ENCODE measurements at regions not wholly inside any gene's neighbourhood (a gene's known extent, or its start where the extent isn't known, plus 50 kb on each side); places are given as distances from the start of the nearest gene placed in this dataset.
"Not testable (repeated sequence)": the region's sequence is repeated elsewhere in the genome, so short reads cannot be mapped to it uniquely, and the experiment has no call there.

- in situ Hi-C loops (cut with HindIII; ENCODE audit: low sequenced_read_pairs), result no loop called here
- DNase-seq (ENCODE audit: low spot score), result no peak
These were observed 1762.5 kb downstream of the SI start for GRCh38 chr3:163315786-163316185.

- in situ Hi-C loops (cut with HindIII; ENCODE audit: low sequenced_read_pairs), result no loop called here
These were observed 1771.9 kb downstream of the SI start for GRCh38 chr3:163306405-163306804.

GRCh38 chr3:163273694-163274093, 1777.1 kb downstream of the OTOL1 start:
- DNase-seq (ENCODE audit: low spot score), result no peak
- in situ Hi-C loops (cut with HindIII; ENCODE audit: low sequenced_read_pairs), result no loop called here

More at GRCh38 chr3:163306405-163306804, 1771.9 kb downstream of the SI start:
- DNase-seq (ENCODE audit: low spot score), result no peak

GRCh38 chr3:163266731-163267130, 1770.1 kb downstream of the OTOL1 start:
- in situ Hi-C loops (cut with HindIII; ENCODE audit: low sequenced_read_pairs), result no loop called here
- no peak for DNase-seq (ENCODE audit: low spot score)

GRCh38 chr3:163261618-163262017, 1765.0 kb downstream of the OTOL1 start:
- DNase-seq (ENCODE audit: low spot score), result no peak
- in situ Hi-C loops (cut with HindIII; ENCODE audit: low sequenced_read_pairs), result no loop called here

- DNase-seq (ENCODE audit: low spot score), result no peak
- in situ Hi-C loops (cut with HindIII; ENCODE audit: low sequenced_read_pairs), result no loop called here
These were observed 1764.4 kb downstream of the OTOL1 start for GRCh38 chr3:163261056-163261455.

GRCh38 chr3:163218336-163218735, 1721.7 kb downstream of the OTOL1 start:
- in situ Hi-C loops (cut with HindIII; ENCODE audit: low sequenced_read_pairs), result no loop called here

GRCh38 chr3:163213838-163214237, 1717.2 kb downstream of the OTOL1 start:
- in situ Hi-C loops (cut with HindIII; ENCODE audit: low sequenced_read_pairs), result no loop called here
- no peak for DNase-seq (ENCODE audit: low spot score)

More at GRCh38 chr3:163218336-163218735, 1721.7 kb downstream of the OTOL1 start:
- no peak for DNase-seq (ENCODE audit: low spot score)

- in situ Hi-C loops (cut with HindIII; ENCODE audit: low sequenced_read_pairs), result no loop called here
- DNase-seq (ENCODE audit: low spot score), result no peak
These were observed 1700.3 kb downstream of the OTOL1 start for GRCh38 chr3:163196815-163197374.

- DNase-seq (ENCODE audit: low spot score), result no peak
- in situ Hi-C loops (cut with HindIII; ENCODE audit: low sequenced_read_pairs), result no loop called here
These were observed 1699.6 kb downstream of the OTOL1 start for GRCh38 chr3:163196245-163196644.

GRCh38 chr3:163185721-163186350, 1689.2 kb downstream of the OTOL1 start:
- in situ Hi-C loops (cut with HindIII; ENCODE audit: low sequenced_read_pairs), result no loop called here
- no peak for DNase-seq (ENCODE audit: low spot score)

- in situ Hi-C loops (cut with HindIII; ENCODE audit: low sequenced_read_pairs), result no loop called here
- no peak for DNase-seq (ENCODE audit: low spot score)
These were observed 1679.4 kb downstream of the OTOL1 start for GRCh38 chr3:163175970-163176369.

GRCh38 chr3:163172513-163172912, 1675.9 kb downstream of the OTOL1 start:
- in situ Hi-C loops (cut with HindIII; ENCODE audit: low sequenced_read_pairs); DNase-seq (ENCODE audit: low spot score): not testable (repeated sequence)

- no peak for DNase-seq (ENCODE audit: low spot score)
- in situ Hi-C loops (cut with HindIII; ENCODE audit: low sequenced_read_pairs), result no loop called here
These were observed 1669.6 kb downstream of the OTOL1 start for GRCh38 chr3:163166197-163166596.

GRCh38 chr3:163159306-163159705, 1662.7 kb downstream of the OTOL1 start:
- no peak for DNase-seq (ENCODE audit: low spot score)
- in situ Hi-C loops (cut with HindIII; ENCODE audit: low sequenced_read_pairs), result no loop called here

GRCh38 chr3:163139600-163139999, 1643.0 kb downstream of the OTOL1 start:
- in situ Hi-C loops (cut with HindIII; ENCODE audit: low sequenced_read_pairs), result no loop called here
- no peak for DNase-seq (ENCODE audit: low spot score)

GRCh38 chr3:163138258-163138657, 1641.7 kb downstream of the OTOL1 start:
- in situ Hi-C loops (cut with HindIII; ENCODE audit: low sequenced_read_pairs), result no loop called here
- no peak for DNase-seq (ENCODE audit: low spot score)

GRCh38 chr3:163132111-163132510, 1635.5 kb downstream of the OTOL1 start:
- in situ Hi-C loops (cut with HindIII; ENCODE audit: low sequenced_read_pairs), result no loop called here
- DNase-seq (ENCODE audit: low spot score), result no peak

- DNase-seq (ENCODE audit: low spot score), result no peak
These were observed 1632.7 kb downstream of the OTOL1 start for GRCh38 chr3:163129287-163129686.

GRCh38 chr3:163126115-163126514, 1629.5 kb downstream of the OTOL1 start:
- no peak for DNase-seq (ENCODE audit: low spot score)
- in situ Hi-C loops (cut with HindIII; ENCODE audit: low sequenced_read_pairs), result no loop called here

More at GRCh38 chr3:163129287-163129686, 1632.7 kb downstream of the OTOL1 start:
- in situ Hi-C loops (cut with HindIII; ENCODE audit: low sequenced_read_pairs), result no loop called here
